ENCODE measurements at regions not wholly inside any gene's neighbourhood (a gene's known extent, or its start where the extent isn't known, plus 50 kb on each side); places are given as distances from the start of the nearest gene placed in this dataset.
"Not testable (repeated sequence)": the region's sequence is repeated elsewhere in the genome, so short reads cannot be mapped to it uniquely, and the experiment has no call there.

DNA sequence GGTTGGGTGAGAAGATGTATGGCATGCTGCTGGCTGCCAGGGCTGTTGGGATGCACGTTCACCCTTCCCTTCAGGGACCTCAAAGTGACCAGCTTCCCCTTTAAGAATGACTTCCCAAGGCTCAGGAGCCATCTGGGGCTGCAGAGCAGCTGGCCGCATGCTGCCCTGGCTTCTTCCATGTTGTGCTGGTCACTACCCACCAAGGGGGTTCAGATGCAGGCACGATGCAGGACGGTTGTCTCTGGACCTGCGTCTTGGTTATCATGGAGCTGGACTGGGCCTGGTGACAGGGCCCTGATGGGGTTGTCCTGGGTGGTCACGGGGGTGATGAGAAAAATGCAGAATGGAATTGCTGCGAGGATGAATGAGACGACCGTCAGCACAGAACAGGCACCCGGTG, 297.8 kb downstream of the POTED start:
- DNase-seq, result not testable (repeated sequence)

DNA sequence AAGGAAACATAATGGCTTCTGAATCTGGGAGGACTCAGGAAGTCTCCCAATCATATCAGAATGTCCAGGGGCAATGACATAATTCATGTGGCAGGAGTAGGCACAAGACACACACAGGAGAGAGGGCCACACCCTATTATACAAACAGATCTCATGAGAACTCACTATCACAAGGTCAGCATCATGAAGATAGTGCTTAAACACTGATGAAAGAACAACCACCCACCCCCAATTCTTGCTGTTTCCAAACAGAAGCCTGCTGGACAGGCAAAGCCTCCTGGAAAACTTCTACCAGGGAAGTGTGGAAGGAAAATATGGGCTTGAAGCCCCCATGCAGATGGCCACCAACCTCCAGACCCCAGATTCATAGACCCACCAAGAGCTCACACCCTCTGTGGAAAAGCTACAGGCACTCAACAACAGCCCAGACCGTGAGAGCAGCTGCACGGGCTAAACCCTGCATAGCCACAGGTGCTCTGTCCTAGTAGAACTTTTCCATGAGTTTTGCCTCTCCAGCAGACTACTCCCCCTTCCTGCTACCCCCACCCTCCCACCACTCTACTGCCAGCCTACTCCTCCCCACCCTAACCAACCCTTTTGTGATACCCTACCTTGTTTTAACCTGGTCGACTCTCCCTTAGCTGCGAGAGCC, 287.1 kb downstream of the POTED start:
- not testable (repeated sequence) for DNase-seq

DNA sequence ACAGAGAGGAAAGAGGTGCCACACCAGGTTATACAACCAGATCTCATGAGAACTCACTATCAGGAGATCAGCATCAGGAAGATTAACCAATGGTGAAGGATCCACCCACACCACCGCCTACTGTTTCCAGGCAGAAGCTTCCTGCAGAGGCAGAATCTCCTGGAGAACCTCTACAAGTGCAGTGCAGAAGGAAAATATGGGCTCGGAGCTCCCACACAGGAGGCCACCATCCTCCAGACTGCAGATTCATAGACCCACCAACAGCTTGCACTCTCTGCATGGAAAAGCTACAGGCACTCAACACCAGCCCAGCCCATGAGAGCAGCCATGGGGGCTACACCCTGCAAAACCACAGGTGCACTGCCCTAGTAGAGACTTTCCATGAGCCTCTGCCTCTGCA, 284.0 kb downstream of the POTED start:
- not testable (repeated sequence) for DNase-seq

DNA sequence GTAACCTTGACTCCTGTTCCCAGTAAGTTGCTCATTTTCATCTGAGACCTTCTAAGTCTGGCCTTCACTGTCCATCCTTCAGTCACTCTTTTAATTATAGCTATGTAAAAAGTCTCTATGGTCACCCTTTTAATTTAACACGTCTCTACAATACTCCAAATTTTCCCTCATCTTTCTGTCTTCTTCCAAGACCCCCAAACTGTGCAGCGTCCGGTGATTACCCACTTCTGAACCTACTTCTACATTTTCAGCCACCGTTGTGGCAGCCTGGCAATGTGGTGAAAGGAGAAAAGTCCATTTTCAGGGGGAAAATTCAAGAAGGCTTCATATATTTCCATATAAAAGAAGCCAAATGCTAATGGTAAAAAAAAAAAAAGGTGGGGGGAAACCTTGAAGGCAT, 283.4 kb downstream of the POTED start:
- DNase-seq, result not testable (repeated sequence)

DNA sequence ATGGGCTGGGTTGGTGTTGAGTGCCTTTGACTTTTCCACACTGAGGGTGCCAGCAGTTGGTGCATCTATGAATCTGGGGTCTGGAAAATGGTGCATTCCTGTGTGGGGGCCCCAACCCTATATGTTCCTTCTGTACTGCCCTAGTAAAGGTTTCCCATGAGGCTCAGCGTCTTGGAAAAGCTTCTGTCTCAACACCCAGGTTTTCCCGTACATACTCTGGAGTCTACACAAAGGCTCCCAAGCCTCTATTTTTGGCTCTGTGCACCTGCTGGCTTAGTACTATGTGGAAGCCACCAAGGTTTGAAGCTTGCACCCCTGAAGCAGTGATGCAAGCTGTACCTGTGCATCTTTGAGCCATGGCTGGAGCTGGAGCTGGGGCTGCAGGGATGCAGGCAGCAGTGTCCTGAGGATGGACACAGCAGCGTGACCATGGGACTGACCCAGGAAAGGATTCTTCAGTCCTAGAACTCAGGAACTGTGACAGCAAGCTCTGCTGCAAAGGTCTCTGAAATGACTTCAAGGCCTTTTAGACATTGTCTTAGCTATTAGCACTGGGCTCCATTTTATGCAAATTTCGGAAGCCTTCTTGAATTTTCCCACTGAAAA, 282.7 kb downstream of the POTED start:
- not testable (repeated sequence) for DNase-seq

DNA sequence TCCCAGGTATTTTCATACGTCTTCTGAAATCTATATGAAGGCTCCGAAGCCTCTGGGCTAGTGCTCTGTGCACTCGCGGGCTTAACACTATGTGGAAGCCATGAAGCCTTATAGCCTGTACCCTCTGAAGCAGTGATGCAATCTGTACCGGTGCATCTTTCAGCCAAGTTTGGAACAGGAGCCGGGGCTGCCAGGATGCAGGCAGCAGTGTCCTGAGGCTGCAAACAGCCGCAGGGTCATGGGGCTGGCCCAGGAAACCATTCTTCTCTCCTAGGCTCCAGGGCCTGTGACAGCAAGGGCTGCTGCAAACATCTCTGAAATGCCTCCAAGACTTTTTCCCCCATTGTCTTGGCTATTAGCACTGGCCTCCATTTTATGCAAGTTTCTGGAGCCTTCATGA, 279.6 kb downstream of the POTED start:
- not testable (repeated sequence) for DNase-seq

DNA sequence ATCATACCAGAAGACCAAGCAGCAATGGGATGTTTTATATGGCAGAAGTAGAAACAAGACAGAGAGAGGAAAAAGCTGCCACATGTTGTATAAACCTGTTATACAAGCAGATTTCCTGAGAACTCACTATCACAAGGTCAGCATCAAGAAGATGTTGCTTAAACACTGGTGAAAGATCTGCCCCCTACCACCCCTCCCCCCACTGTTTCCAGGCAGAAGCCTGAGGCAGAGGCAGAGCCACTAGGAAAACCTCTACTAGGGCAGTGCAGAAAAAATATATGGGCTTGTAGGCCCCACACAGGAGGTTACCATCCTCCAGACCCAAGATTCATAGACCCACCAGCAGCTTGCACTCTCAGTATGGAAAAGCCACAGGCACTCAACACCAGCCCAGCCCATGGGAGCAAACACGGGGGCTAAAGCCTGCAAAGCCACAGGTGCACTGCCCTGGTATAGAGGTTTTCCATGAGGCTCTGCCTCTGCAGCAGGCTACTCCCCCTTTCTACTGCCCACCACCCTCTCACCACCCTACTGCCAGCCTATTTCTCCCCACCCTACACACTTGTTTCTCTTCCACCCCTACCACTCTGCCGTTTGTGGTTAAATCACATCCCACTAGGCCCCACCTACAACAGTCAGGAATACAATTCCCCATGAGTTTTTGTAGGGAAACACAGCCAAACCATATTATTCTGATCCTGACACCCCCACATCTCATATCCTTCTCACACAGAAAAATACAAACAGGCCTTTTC, 274.2 kb downstream of the POTED start:
- not testable (repeated sequence) for DNase-seq

DNA sequence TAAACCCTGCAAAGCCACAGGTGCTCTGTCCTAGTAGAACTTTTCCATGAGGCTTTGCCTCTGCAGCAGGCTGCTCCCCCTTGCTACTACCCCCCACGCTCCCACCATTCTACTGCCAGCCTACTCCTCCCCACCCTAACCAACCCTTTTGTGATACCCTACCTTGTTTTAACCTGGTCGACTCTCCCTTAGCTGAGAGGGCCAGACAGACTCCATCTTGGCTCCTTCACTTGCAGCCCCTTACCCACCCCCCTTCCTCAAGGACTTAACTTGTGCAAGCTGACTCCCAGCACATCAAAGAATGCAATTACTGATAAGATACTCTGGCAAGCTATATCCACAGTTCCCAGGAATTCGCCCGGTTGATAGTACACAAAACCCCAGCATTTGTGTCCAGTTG, 267.9 kb downstream of the POTED start:
- not testable (repeated sequence) for DNase-seq

DNA sequence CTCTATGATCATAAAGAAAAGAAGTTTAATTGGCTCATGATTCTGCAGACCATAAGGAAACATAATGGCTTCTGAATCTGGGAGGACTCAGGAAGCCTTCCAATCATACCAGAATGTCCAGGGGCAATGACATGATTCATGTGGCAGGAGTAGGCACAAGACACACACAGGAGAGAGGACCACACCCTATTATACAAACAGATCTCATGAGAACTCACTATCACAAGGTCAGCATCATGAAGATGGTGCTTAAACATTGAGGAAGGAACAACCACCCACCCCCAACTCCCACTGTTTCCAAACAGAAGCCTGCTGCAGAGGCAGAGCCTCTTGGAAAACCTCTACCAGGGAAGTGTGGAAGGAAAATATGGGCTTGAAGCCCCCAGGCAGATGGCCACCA, 267.4 kb downstream of the POTED start:
- not testable (repeated sequence) for DNase-seq

DNA sequence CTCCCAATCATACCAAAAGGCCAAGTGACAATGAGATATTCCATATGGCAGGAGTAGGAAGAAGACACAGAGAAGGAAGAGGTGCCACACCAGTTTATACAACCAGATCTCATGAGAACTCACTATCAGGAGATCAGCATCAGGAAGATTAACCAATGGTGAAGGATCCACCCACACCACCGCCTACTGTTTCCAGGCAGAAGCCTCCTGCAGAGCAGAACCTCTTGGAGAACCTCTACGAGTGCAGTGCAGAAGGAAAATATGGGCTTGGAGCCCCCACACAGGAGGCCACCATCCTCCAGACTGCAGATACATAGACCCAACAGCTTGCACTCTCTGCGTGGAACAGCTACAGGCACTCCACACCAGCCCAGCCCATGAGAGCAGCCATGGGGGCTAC, 264.4 kb downstream of the POTED start:
- DNase-seq, result not testable (repeated sequence)

DNA sequence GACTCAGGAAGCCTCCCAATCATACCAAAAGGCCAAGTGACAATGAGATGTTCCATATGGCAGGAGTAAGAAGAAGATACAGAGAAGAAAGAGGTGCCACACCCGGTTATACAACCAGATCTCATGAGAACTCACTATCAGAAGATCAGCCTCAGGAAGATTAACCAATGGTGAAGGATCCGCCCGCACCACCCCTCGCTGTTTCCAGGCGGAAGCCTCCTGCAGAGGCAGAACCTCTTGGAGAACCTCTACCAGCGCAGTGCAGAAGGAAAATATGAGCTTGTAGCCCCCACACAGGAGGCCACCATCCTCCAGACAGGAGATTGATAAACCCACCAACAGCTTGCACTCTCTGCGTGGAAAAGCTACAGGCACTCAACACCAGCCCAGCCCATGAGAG, 245.1 kb downstream of the POTED start:
- no peak for DNase-seq

DNA sequence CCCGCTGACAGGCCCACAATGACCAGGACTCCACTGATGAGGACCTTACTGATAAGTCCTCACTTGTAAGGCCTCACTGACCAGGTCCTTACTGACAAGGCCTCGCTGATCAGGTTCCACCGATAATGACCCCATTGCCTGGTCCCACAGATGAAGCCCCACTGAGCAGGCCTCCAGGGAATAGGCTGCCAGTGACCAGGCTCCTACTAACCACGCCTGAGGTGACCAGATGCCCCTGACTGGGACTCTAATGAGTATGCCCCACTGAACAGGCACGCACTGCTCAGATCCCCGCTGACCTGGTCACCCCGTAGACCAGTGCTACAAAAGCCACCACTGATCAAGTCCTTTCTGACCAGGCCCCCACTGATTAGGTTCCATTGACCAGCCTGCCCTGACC, 241.2 kb downstream of the POTED start:
- not testable (repeated sequence) for DNase-seq

DNA sequence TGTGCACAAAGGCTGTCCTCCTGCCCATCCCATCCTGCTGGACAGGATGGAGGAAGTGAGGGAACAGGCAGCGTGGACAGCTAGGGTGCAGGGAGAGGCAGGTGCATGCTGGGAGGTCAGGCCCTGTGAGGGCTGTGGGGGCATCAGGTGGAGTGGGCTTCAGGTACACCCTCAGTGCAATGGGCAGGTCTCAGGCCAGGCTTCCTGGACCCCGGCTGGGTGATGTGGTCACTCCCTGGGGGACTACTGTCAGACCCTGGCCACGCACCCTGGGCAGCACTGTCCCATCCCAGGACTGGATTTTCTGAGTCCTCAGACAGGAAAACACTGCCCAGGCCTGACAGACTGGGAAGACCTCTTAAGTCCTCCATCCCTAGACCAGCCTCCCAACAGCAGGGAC, 239.9 kb downstream of the POTED start:
- DNase-seq, result not testable (repeated sequence)

DNA sequence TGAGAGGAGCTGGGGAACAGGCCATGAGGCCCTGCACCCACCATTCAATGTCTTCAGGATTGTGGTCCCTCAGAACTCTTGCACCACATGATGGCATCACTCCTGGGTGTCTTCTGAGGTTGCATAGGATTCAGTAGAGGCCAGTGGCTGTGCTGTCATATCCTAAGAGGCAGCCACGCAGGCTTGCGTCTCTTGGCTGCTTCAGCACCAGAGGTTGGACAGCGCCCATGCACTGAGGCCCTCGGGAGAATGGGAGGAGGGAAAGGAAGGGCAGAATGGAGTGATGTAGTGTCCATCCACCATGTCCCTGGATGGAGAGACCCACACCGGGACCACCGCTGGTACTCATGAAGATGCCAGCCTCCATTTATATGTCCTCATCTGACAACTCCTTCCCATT, 237.1 kb downstream of the POTED start:
- DNase-seq, result not testable (repeated sequence)

DNA sequence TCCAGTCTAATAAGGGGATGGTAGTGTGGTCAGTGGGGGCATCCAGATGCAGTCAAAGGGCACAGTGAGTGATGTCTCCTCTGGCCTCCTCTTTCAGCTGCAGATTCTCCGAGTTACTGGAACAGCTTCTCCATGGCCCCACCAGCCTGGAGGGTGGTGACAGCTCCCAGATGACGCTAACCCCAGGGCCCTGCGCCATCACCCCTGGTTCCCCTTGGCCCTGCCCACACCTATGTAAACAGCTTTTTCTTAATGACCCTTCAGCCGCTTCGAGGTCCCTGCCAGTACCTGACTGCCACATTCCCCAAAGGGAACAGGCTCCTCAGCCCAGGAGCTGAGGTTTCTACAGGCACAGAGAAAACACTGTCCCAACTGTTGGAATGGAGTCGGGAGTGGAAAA, 235.0 kb downstream of the POTED start:
- not testable (repeated sequence) for DNase-seq

DNA sequence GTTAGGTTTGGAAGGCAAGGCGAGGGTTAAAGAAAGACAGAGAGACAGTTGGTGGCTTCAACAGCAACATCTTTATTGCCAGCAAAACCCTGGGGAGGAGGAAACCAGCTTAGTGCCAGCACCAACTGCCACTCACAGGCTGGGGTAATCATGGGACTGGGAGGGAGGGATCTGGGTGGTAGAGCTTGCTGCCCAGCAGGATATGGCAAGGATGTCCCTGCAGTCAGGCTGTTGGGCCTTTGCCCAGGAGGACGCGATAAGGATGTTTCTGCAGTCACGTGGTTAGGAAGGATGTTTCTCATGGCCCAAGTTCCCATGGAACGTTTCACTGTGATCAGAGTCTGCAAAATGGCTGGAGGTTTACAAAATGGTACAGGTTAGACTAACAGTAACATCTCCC, 233.5 kb downstream of the POTED start:
- not testable (repeated sequence) for DNase-seq

DNA sequence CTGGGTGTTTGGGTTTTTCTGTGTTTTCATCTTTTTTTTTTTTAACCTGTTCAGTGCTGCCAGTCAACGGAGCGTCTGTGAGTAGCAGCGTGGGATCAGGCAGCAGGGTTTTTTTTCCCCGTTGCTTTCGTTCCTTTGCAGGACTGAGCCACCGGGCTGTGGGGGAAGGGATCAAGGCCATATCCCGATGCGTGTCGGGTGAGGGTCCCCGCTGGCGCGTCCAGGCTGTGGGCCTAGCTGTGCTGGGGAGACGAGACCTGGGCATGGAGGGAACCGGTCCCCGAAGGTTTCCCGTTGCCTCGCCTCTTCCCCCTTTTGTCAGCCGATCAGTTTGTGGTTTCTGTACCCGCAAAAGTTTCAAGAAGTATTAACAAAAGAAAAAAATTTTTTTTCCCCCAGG, 218.1 kb downstream of the POTED start:
- DNase-seq, result not testable (repeated sequence)

DNA sequence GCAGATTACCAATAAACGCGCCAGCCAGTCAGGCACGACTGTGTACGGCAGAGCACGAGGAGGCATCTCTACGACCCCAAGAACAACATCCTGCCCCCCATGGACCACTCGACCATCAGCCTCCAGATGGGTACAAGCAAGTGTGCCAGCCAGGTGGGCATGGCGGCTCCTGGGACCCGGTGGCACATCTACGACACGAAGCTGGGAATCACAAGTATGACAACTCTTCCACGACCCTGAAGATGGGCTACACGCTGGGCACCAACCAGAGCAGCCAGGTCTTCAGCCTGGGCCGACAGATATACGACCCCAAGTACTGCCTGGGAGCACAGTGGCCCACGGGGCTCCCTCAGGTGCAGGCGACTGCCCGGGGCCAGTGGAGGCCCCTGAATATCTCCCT, 217.6 kb downstream of the POTED start:
- DNase-seq, result no peak

DNA sequence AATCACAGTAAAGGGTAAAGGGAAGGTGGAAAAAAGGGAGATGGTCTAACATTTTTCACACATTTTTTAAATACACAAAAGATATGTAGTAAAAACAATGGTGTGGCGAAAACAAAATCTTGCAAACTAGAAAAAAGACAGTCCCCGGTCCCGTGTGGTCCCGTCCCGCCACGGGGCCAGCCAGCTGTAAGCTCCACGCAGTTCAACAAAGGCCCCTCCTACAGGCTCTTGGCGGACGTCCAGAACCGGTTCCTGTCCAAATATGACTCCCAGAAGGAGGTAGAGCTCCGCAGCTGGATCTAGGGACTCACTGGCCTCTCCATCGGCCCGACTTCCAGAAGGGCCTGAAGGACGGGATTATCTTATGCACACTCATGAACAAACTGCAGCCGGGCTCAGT, 216.9 kb downstream of the POTED start:
- DNase-seq, result not testable (repeated sequence)

DNA sequence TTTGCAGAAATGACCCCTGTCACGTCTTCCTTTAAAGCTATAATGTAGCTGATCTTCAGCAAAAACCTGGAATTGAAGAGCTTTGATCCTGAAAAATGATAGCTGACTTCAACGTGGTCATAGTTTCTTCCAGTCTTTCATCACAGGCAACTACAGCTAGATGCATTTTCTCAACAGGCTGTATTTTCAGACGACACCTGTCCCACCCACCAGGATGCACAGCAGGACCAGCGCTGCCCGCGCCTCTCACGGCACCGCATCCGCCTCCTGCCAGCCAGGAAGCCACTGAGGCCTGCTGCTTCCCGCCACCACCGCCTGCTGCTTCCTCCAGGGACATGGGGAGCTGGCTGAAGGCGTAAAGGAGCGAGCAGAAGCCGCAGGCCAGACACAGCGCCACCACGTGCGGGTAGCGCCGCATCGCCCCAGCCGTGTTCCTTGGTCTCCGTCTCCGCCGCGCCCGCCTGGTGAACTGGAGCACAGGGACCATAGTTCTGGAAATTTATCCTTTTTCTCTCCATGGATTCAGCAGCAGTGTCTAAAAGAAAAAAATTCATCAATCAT, 215.7 kb downstream of the POTED start:
- not testable (repeated sequence) for DNase-seq

DNA sequence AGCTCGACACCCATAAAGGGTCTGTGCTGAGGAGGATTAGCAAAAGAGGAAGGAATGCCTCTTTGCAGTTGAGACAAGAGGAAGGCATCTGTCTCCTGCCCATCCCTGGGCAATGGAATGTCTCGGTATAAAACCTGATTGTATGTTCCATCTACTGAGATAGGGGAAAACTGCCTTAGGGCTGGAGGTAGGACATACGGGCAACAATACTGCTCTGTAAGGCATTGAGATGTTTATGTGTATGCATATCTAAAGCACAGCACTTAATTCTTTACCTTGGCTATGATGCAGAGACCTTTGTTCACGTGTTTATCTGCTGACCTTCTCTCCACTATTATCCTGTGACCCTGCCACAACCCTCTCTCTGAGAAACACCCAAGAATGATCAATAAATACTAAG, 210.7 kb downstream of the POTED start:
- not testable (repeated sequence) for DNase-seq

DNA sequence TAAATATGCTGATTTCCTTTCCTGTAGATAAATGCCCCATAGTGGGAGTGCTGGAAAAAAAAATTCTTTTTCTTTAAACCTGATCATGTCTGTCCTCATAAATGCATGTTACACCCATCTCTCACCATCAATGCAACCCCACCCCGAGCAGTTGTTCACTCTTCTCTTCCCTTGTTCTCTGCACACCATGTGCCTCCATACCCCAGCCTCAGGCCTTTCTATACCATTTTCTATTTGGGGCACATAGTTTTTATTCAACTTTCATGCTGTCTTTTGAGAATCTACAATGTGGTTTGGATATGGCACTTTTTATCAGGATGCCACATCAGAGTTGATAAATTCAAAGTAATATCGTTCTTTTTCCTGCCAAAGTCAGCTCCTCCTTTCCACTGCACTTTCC, 202.6 kb downstream of the POTED start:
- DNase-seq, result not testable (repeated sequence)

DNA sequence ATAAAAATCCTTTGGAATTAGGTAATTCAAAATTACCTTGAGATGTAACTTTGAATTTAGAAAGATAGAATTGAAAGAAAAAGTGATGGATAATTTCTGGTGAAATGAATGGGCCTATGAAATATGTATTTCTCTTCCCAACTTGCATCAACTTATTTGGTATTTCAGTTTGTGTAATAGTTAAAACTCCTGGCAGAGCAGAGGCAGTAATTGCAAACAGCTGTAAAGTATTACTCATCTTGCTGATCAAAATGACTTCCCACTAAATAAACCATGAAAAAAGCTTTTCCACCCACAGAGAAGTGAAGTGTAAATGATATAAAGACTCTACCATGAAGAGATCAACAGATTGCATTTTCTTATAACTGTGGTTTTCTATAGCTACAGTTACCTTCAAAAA, 201.0 kb downstream of the POTED start:
- not testable (repeated sequence) for DNase-seq

DNA sequence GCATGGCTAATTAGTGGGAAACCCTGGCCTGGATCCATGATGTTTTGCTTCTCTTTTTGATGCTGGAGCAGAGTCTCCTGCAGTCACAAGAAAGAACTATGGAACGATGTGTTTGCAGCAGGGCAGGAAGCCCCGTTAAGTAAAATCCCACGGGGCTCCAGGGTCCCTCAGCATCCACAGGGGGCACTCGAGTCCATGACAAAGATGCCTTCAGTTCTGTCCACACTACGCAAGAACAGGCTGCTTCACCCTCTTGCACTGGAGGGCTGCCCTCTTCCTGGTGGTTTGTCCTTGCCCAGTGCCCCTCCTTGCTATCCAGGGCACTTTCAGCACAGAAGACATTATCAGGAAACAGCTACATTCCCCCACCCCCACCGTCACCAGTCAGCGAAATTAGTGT, 196.9 kb downstream of the POTED start:
- DNase-seq, result not testable (repeated sequence)
